ENCODE measurements at regions not wholly inside any gene's neighbourhood (a gene's known extent, or its start where the extent isn't known, plus 50 kb on each side); places are given as distances from the start of the nearest gene placed in this dataset.

DNA sequence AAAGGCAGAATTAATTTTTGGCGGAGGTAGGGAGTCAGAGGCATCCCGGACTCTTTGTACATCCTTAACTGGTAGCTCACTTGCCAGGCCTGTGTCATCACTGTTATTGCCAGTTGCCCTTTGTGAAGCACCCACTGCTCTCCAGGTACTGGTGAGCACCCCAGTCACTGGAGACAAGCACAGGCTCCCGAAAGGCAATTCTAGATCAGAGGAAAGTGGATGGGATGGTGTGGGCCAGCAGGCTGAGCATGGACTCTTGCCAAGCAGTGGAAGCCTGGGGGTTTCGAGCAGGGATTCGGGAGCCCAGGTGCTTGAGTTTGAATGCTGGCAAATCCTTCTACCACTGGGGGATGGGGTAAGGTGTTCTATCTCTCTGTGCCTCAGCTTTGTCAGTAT lies 551.1 kb downstream of the MATN1 start:
- Histone ChIP-seq H3K27ac (no peak overlapping the region), H3K27me3 (peaks cover 9% of the 10 kb centered on the region), H3K9me3 (no peaks in the 10 kb centered on the region), H3K36me3 (no peaks in the 10 kb centered on the region), H3K4me1 (no peaks in the 10 kb centered on the region), H3K4me3 (no peak overlapping the region)
- TF ChIP-seq EP300 (IDR thresholded peaks at IDR 0.05) (no peak), POLR2A (IDR thresholded peaks at IDR 0.05) (no peak), POLR2AphosphoS5 (IDR thresholded peaks at IDR 0.05) (no peak), CTCF (IDR thresholded peaks at IDR 0.05) (no peak)
- no peak for ATAC-seq
- WGBS, 2 donors (ENCODE audit: low coverage in 1 of 2) = 73 to 86% methylated on average over 2 to 4 of the region's 5 CpGs

GRCh38 chr1:30171537-30172298 lies 551.7 kb downstream of the MATN1 start:
- Histone ChIP-seq H3K36me3 (no peaks in the 10 kb centered on the region), H3K4me3 (no peak overlapping the region), H3K9me3 (no peaks in the 10 kb centered on the region), H3K4me1 (no peaks in the 10 kb centered on the region), H3K27me3 (peaks cover 9% of the 10 kb centered on the region), H3K27ac (no peak overlapping the region)
- TF ChIP-seq POLR2A (IDR thresholded peaks at IDR 0.05) (no peak), POLR2AphosphoS5 (IDR thresholded peaks at IDR 0.05) (no peak), CTCF (IDR thresholded peaks at IDR 0.05) (no peak), EP300 (IDR thresholded peaks at IDR 0.05) (no peak)
- 67 to 81% methylated on average over 1 to 9 of the region's 9 CpGs for WGBS, 2 donors (ENCODE audit: low coverage in 1 of 2)
- no peak for ATAC-seq

DNA sequence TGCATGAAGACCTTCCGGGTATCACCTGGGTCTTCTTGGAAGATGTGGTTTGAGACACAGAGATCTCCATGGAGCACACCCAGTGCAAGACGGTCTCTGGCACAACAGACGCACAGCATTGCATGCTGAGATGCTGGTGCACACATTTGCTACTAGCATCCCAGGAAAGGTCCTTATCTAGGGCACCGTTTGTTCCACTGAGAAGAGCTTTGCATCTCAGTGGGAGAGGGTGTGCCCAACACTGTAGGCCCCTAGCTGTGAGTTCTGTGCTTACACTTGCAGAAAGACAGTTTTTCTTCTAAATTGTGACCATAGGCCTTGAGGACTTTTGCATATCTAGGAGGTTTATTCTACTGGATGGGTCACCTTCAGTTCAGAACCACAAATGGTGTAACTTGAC lies 554.1 kb downstream of the MATN1 start:
- Histone ChIP-seq H3K27me3 (peaks cover 19% of the 10 kb centered on the region), H3K9me3 (no peaks in the 10 kb centered on the region), H3K4me3 (no peak overlapping the region), H3K27ac (no peak overlapping the region), H3K4me1 (no peaks in the 10 kb centered on the region), H3K36me3 (no peaks in the 10 kb centered on the region)
- ATAC-seq = no peak
- TF ChIP-seq POLR2A (IDR thresholded peaks at IDR 0.05) (no peak), CTCF (IDR thresholded peaks at IDR 0.05) (no peak)
- WGBS, 2 donors (ENCODE audit: low coverage in 1 of 2) = 75 to 100% methylated on average over 3 to 4 of the region's 4 CpGs

- H3K27ac ChIP-seq = no peak overlapping the region
- H3K27me3 ChIP-seq = peaks cover 38% of the 10 kb centered on the region
- no peaks in the 10 kb centered on the region for H3K4me1 ChIP-seq
- no peaks in the 10 kb centered on the region for H3K36me3 ChIP-seq
- 21 to 24% methylated on average over 3 to 4 of the region's 5 CpGs for WGBS, 2 donors (ENCODE audit: low coverage in 1 of 2)
- H3K4me3 ChIP-seq = no peak overlapping the region
- TF ChIP-seq EP300 (IDR thresholded peaks at IDR 0.05) (no peak), CTCF (IDR thresholded peaks at IDR 0.05) (no peak), POLR2A (IDR thresholded peaks at IDR 0.05) (no peak), POLR2AphosphoS5 (IDR thresholded peaks at IDR 0.05) (no peak)
- ATAC-seq = no peak
- H3K9me3 ChIP-seq = no peaks in the 10 kb centered on the region
Measured at GRCh38 chr1:30166174-30166573, 557.2 kb downstream of the MATN1 start.

DNA sequence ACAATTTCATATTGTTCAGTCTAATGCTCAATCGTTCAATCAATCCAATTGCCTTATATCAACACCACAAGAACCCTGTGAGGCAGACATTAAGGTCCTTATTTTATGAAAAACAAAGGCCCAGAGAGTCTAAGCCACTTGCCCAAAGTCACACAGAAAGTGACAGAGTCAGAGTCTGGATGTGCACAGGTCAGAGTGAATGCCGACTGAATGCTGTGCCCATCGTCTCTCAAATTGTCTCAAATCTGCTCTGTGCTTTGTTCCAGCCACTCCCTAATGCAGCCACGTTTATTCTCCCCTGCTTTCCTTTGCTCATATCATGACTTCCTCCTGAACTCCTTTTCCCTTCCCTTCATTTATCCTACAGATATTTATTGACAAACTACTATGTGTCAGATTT lies 558.3 kb downstream of the MATN1 start:
- H3K4me1 ChIP-seq = no peaks in the 10 kb centered on the region
- H3K27ac ChIP-seq = no peak overlapping the region
- TF ChIP-seq EP300 (IDR thresholded peaks at IDR 0.05) = no peak
- TF ChIP-seq POLR2AphosphoS5 (IDR thresholded peaks at IDR 0.05) = no peak
- TF ChIP-seq CTCF (IDR thresholded peaks at IDR 0.05) = no peak
- TF ChIP-seq POLR2A (IDR thresholded peaks at IDR 0.05) = no peak
- no peaks in the 10 kb centered on the region for H3K9me3 ChIP-seq
- no peaks in the 10 kb centered on the region for H3K36me3 ChIP-seq
- H3K4me3 ChIP-seq = no peak overlapping the region
- 59 to 63% methylated on average over 2 to 4 of the region's 4 CpGs for WGBS, 2 donors (ENCODE audit: low coverage in 1 of 2)
- peaks cover 38% of the 10 kb centered on the region for H3K27me3 ChIP-seq
- no peak for ATAC-seq
